ENCODE measurements at regions not wholly inside any gene's neighbourhood (a gene's known extent, or its start where the extent isn't known, plus 50 kb on each side); places are given as distances from the start of the nearest gene placed in this dataset.

DNA sequence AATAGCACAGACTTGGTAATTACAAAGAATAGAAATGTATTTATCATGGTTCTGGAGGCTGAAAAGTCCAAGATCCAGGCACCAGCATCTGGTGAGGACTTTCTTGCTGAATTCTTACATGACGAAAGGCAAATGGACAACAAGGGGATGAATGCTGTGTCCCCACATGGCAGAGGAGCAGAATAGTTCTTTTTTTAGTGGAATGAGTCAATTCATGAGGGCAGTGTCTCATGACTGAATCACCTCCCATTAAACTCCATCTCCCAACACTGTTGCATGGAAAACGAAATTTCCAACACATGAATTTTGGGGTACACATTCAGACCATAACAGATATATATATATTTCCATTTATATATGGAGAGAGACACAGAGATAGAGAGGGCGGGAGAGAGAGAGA, 628.3 kb downstream of the TRIML1 start:
- TF ChIP-seq, protein P1, sequence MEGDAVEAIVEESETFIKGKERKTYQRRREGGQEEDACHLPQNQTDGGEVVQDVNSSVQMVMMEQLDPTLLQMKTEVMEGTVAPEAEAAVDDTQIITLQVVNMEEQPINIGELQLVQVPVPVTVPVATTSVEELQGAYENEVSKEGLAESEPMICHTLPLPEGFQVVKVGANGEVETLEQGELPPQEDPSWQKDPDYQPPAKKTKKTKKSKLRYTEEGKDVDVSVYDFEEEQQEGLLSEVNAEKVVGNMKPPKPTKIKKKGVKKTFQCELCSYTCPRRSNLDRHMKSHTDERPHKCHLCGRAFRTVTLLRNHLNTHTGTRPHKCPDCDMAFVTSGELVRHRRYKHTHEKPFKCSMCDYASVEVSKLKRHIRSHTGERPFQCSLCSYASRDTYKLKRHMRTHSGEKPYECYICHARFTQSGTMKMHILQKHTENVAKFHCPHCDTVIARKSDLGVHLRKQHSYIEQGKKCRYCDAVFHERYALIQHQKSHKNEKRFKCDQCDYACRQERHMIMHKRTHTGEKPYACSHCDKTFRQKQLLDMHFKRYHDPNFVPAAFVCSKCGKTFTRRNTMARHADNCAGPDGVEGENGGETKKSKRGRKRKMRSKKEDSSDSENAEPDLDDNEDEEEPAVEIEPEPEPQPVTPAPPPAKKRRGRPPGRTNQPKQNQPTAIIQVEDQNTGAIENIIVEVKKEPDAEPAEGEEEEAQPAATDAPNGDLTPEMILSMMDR (IDR thresholded peaks at IDR 0.05) = no peak
- TF ChIP-seq POLR2AphosphoS5 (IDR thresholded peaks at IDR 0.05; ENCODE audit: low read depth, low read length) (no peak), TCF7L2 (IDR thresholded peaks at IDR 0.05; ENCODE audit: low read depth, low read length) (no peak)
